Endothelial cell of umbilical vein (primary cell): ENCODE measurements at regions not wholly inside any gene's neighbourhood (a gene's known extent, or its start where the extent isn't known, plus 50 kb on each side); places are given as distances from the start of the nearest gene placed in this dataset.

Experiments used
- EZH2 ChIP-seq: IDR thresholded peaks from 2 replicates; pipeline ENCODE4 v1.6.1; 2012; ENCODE audit warnings: borderline replicate concordance, low read depth, mild to moderate bottlenecking, moderate library complexity, low read length, inconsistent platforms; ENCODE audit not compliant: severe bottlenecking
- JUN ChIP-seq: IDR thresholded peaks from 2 replicates; pipeline ENCODE4 v1.6.1; 2011; ENCODE audit warnings: borderline replicate concordance, low read depth; ENCODE audit not compliant: insufficient read length, insufficient read depth
- MAX ChIP-seq: IDR thresholded peaks from 2 replicates; pipeline ENCODE4 v1.6.1; 2011; ENCODE audit not compliant: insufficient read depth, insufficient read length
- POLR2A ChIP-seq: IDR thresholded peaks from 2 replicates; pipeline ENCODE4 v1.6.1; 2012; ENCODE audit warnings: low read depth, mild to moderate bottlenecking, control low read depth, low read length
- POLR2AphosphoS5 ChIP-seq: IDR thresholded peaks from 2 replicates; pipeline ENCODE4 v1.6.1; 2012; ENCODE audit warnings: low read depth, mild to moderate bottlenecking, control low read depth, low read length, moderate library complexity; ENCODE audit not compliant: insufficient read depth
- TF ChIP-seq, protein P1 (sequence below), 2 donors: IDR thresholded peaks; 1 replicate in 1 of 2; 2 replicates in 1 of 2; pipeline ENCODE4 v1.5.1; 2011; ENCODE audit warnings: low read length in 2 of 2, mild to moderate bottlenecking in 2 of 2, moderate library complexity in 2 of 2, control low read depth in 1 of 2, inconsistent platforms in 1 of 2, low read depth in 1 of 2; ENCODE audit not compliant: insufficient read depth in 1 of 2; ENCODE audit errors: extremely low read depth in 1 of 2

- TF ChIP-seq, protein P1, sequence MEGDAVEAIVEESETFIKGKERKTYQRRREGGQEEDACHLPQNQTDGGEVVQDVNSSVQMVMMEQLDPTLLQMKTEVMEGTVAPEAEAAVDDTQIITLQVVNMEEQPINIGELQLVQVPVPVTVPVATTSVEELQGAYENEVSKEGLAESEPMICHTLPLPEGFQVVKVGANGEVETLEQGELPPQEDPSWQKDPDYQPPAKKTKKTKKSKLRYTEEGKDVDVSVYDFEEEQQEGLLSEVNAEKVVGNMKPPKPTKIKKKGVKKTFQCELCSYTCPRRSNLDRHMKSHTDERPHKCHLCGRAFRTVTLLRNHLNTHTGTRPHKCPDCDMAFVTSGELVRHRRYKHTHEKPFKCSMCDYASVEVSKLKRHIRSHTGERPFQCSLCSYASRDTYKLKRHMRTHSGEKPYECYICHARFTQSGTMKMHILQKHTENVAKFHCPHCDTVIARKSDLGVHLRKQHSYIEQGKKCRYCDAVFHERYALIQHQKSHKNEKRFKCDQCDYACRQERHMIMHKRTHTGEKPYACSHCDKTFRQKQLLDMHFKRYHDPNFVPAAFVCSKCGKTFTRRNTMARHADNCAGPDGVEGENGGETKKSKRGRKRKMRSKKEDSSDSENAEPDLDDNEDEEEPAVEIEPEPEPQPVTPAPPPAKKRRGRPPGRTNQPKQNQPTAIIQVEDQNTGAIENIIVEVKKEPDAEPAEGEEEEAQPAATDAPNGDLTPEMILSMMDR (IDR thresholded peaks at IDR 0.05; ENCODE audit: extremely low read depth in 1 of 2, insufficient read depth in 1 of 2, low read depth in 1 of 2, low read length in 2 of 2), result no peak
- TF ChIP-seq MAX (no peak), EZH2 (no peak), POLR2AphosphoS5 (no peak), POLR2A (no peak), JUN (no peak)
Measured at GRCh38 chr3:79953591-79954101, 185.8 kb upstream of the ROBO1 start.
